ENCODE measurements at regions not wholly inside any gene's neighbourhood (a gene's known extent, or its start where the extent isn't known, plus 50 kb on each side); places are given as distances from the start of the nearest gene placed in this dataset.

DNA sequence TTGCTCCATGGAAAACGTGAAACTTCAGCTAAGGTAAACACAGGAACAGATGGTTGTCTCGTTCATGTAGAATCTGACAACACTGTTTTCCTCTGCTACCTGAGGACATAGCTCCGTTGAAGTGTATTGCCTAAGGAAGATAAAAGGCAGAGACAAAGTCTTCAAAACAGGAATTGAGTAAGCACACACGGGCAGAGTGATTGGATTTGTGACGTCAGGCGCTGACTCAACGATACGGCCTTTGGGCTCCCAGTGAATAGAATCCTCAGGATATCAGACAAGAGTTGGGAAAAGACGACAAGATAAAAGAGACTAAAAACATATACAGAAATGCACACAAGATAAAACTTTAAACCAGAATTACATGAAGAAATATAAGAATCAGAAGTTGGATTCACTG, 787.1 kb upstream of the CTNND2 start:
- ATAC-seq = no peak
- no peak for TF ChIP-seq ISL1 (CRISPR knock-in tag; IDR thresholded peaks at IDR 0.05)
- no peak for TF ChIP-seq TSHZ2 (CRISPR knock-in tag; IDR thresholded peaks at IDR 0.05)
- no peak for TF ChIP-seq RARB (CRISPR knock-in tag; IDR thresholded peaks at IDR 0.05)
- TF ChIP-seq BACH2 (CRISPR knock-in tag; IDR thresholded peaks at IDR 0.05; ENCODE audit: borderline replicate concordance) = no peak
- TF ChIP-seq, protein P1, sequence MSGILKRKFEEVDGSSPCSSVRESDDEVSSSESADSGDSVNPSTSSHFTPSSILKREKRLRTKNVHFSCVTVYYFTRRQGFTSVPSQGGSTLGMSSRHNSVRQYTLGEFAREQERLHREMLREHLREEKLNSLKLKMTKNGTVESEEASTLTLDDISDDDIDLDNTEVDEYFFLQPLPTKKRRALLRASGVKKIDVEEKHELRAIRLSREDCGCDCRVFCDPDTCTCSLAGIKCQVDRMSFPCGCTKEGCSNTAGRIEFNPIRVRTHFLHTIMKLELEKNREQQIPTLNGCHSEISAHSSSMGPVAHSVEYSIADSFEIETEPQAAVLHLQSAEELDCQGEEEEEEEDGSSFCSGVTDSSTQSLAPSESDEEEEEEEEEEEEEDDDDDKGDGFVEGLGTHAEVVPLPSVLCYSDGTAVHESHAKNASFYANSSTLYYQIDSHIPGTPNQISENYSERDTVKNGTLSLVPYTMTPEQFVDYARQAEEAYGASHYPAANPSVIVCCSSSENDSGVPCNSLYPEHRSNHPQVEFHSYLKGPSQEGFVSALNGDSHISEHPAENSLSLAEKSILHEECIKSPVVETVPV (CRISPR knock-in tag; IDR thresholded peaks at IDR 0.05) = no peak
- TF ChIP-seq, protein P2, sequence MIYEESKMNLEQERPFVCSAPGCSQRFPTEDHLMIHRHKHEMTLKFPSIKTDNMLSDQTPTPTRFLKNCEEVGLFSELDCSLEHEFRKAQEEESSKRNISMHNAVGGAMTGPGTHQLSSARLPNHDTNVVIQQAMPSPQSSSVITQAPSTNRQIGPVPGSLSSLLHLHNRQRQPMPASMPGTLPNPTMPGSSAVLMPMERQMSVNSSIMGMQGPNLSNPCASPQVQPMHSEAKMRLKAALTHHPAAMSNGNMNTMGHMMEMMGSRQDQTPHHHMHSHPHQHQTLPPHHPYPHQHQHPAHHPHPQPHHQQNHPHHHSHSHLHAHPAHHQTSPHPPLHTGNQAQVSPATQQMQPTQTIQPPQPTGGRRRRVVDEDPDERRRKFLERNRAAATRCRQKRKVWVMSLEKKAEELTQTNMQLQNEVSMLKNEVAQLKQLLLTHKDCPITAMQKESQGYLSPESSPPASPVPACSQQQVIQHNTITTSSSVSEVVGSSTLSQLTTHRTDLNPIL (CRISPR knock-in tag; IDR thresholded peaks at IDR 0.05; ENCODE audit: low read depth) = no peak
- TF ChIP-seq ZC3H10 (CRISPR knock-in tag; IDR thresholded peaks at IDR 0.05) = no peak
- TF ChIP-seq ZNF8 (CRISPR knock-in tag; IDR thresholded peaks at IDR 0.05) = no peak
- TF ChIP-seq, protein P3, sequence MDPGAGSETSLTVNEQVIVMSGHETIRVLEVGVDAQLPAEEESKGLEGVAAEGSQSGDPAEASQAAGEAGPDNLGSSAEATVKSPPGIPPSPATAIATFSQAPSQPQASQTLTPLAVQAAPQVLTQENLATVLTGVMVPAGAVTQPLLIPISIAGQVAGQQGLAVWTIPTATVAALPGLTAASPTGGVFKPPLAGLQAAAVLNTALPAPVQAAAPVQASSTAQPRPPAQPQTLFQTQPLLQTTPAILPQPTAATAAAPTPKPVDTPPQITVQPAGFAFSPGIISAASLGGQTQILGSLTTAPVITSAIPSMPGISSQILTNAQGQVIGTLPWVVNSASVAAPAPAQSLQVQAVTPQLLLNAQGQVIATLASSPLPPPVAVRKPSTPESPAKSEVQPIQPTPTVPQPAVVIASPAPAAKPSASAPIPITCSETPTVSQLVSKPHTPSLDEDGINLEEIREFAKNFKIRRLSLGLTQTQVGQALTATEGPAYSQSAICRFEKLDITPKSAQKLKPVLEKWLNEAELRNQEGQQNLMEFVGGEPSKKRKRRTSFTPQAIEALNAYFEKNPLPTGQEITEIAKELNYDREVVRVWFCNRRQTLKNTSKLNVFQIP (CRISPR knock-in tag; IDR thresholded peaks at IDR 0.05; ENCODE audit: borderline replicate concordance, low read depth) = no peak
- no peak for TF ChIP-seq CSDC2 (CRISPR knock-in tag; IDR thresholded peaks at IDR 0.05)
- TF ChIP-seq SNAI2 (CRISPR knock-in tag; IDR thresholded peaks at IDR 0.05) = no peak

- TF ChIP-seq RARB (CRISPR knock-in tag; IDR thresholded peaks at IDR 0.05) (no peak), ISL1 (CRISPR knock-in tag; IDR thresholded peaks at IDR 0.05) (no peak), CSDC2 (CRISPR knock-in tag; IDR thresholded peaks at IDR 0.05) (no peak), BACH2 (CRISPR knock-in tag; IDR thresholded peaks at IDR 0.05; ENCODE audit: borderline replicate concordance) (no peak), ZNF8 (CRISPR knock-in tag; IDR thresholded peaks at IDR 0.05) (no peak), GLIS3 (CRISPR knock-in tag; IDR thresholded peaks at IDR 0.05) (no peak), PPARA (CRISPR knock-in tag; IDR thresholded peaks at IDR 0.05; ENCODE audit: borderline replicate concordance) (no peak), OSR1 (CRISPR knock-in tag; IDR thresholded peaks at IDR 0.05) (no peak), TSHZ2 (CRISPR knock-in tag; IDR thresholded peaks at IDR 0.05) (no peak), SNAI2 (CRISPR knock-in tag; IDR thresholded peaks at IDR 0.05) (no peak), TOX (CRISPR knock-in tag; IDR thresholded peaks at IDR 0.05; ENCODE audit: borderline replicate concordance) (no peak), ZFP30 (CRISPR knock-in tag; IDR thresholded peaks at IDR 0.05) (no peak)
- TF ChIP-seq, protein P1 (CRISPR knock-in tag; IDR thresholded peaks at IDR 0.05) = no peak
- TF ChIP-seq, protein P3 (CRISPR knock-in tag; IDR thresholded peaks at IDR 0.05; ENCODE audit: borderline replicate concordance, low read depth) = no peak
- no peak for ATAC-seq
These were observed 786.1 kb upstream of the CTNND2 start for GRCh38 chr5:12690361-12690760.

Measured in SK-N-SH treated with all-trans-retinoic acid at 6 μM for 48 hours (cell line).